Neural crest cell (in vitro differentiated cells): ENCODE measurements at regions not wholly inside any gene's neighbourhood (a gene's known extent, or its start where the extent isn't known, plus 50 kb on each side); places are given as distances from the start of the nearest gene placed in this dataset.
A peak's percentile ranks its signal among the peaks of the same experiment; 100 is the strongest.

Source experiments
- DNase-seq: peaks from one replicate; pipeline ENCODE4 v3.0.0; 2021; ENCODE audit warnings: low read depth, mixed read lengths, low spot score
- H3K27ac Mint-ChIP-seq: one replicate; pipeline ENCODE4 v1.8.0; 2021; ENCODE audit warnings: mild to moderate bottlenecking, mixed read lengths; ENCODE audit not compliant: unreplicated experiment
- H3K27me3 Mint-ChIP-seq: 2 replicates; pipeline ENCODE4 v1.8.0; 2021; ENCODE audit warnings: low read depth, mild to moderate bottlenecking, mixed read lengths
- H3K36me3 Mint-ChIP-seq: 2 replicates; pipeline ENCODE4 v1.8.0; 2021; ENCODE audit warnings: low read depth, mild to moderate bottlenecking, mixed read lengths
- H3K4me1 Mint-ChIP-seq: 2 replicates; pipeline ENCODE4 v1.8.0; 2021; ENCODE audit warnings: mixed read lengths
- H3K4me3 Mint-ChIP-seq: one replicate; pipeline ENCODE4 v1.8.0; 2021; ENCODE audit warnings: mild to moderate bottlenecking, mixed read lengths
- H3K9me3 Mint-ChIP-seq: 2 replicates; pipeline ENCODE4 v1.8.0; 2021; ENCODE audit warnings: mixed read lengths
- TF ChIP-seq, protein P1 (sequence below): fragments of 200-600 bp; sonication (generic); conservative IDR thresholded peaks from 2 replicates; pipeline ENCODE4 v1.5.0; 2021; ENCODE audit warnings: antibody characterized with exemption, mild to moderate bottlenecking

DNA sequence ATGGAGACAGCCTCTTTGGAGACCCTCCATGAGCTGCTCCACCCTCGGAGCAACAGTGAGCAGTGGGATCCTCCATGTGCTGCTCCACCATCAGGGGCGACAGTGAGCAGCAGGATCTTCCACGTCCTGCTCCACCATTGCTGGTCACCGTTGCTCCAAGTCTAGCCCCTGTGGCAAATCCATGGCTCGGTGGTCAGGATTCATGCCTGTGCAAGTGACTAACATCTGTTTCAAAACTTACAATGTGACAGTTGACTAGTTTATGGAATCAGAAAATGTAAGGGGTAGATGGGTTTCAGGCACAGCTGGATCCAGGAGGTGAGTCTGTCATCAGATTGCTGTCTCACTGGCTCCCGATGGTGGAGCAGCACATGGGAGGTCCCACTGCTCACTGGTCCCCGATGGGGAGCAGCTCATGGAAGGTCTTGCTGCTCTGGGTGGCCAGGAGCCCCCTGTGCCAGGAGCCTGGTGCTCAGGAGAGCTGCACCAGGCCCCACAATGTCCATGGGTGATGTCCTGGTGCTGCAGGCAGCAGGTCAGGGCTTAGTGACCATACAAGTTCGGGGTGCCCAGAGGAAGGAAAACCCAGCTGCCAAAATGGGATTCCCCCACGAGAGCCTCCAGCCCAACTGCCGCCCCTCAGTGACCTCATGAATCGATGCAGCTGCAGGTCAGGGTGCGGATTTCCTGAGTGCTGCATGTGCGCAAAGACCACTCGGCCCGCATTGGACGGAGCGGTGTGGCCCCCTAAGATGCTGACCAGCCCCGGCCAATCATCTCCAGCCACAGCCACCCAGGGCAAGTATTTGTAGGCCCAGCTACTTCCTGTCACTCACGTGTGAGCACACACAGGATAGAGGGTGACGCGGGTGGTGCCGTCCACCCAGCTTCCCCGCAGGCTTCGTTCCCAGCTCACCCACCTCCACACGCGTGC is 116.5 kb upstream of the OTOS start:
- TF ChIP-seq, protein P1, sequence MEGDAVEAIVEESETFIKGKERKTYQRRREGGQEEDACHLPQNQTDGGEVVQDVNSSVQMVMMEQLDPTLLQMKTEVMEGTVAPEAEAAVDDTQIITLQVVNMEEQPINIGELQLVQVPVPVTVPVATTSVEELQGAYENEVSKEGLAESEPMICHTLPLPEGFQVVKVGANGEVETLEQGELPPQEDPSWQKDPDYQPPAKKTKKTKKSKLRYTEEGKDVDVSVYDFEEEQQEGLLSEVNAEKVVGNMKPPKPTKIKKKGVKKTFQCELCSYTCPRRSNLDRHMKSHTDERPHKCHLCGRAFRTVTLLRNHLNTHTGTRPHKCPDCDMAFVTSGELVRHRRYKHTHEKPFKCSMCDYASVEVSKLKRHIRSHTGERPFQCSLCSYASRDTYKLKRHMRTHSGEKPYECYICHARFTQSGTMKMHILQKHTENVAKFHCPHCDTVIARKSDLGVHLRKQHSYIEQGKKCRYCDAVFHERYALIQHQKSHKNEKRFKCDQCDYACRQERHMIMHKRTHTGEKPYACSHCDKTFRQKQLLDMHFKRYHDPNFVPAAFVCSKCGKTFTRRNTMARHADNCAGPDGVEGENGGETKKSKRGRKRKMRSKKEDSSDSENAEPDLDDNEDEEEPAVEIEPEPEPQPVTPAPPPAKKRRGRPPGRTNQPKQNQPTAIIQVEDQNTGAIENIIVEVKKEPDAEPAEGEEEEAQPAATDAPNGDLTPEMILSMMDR: no peak
- H3K27me3 Mint-ChIP-seq: no peaks in the 10 kb centered on the region
- H3K9me3 Mint-ChIP-seq: peaks cover 11% of the 10 kb centered on the region
- DNase-seq: no peak
- H3K4me1 Mint-ChIP-seq: peaks cover 27% of the 10 kb centered on the region
- no peak overlapping the region for H3K27ac Mint-ChIP-seq
- H3K36me3 Mint-ChIP-seq: peaks cover 4% of the 10 kb centered on the region
- H3K4me3 Mint-ChIP-seq: no peak overlapping the region

DNA sequence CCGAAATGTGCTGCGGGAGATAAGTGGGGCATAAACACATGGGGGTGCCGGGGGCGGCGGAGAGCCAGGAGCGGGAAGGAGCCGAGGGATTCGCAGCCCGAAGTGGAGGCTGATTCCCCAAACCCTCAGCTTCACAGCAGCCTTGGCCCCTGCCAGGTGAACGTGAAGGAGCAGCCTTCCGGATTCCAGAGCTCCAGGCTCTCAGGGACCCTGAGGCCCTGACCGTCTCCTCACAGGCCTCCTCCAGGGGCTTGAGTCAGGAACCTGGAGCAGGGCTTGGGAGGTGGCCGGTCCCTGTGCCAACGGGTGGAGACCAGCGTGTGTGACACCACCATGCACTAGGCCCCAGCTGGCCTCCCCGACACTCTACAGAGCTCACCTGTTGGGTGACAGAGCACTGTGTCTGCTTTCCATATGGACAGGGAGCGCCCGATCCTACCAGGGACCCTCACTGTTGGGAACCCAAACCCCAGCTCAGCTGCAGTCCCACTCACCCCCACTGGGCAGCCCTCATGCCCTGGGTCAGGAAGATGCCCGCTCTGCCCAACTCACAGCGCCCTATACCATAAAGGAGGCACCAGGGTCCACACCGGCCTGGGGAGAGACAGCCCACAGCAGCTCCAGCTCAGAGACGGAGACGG is 117.6 kb upstream of the OTOS start:
- no peak overlapping the region for H3K27ac Mint-ChIP-seq

DNA sequence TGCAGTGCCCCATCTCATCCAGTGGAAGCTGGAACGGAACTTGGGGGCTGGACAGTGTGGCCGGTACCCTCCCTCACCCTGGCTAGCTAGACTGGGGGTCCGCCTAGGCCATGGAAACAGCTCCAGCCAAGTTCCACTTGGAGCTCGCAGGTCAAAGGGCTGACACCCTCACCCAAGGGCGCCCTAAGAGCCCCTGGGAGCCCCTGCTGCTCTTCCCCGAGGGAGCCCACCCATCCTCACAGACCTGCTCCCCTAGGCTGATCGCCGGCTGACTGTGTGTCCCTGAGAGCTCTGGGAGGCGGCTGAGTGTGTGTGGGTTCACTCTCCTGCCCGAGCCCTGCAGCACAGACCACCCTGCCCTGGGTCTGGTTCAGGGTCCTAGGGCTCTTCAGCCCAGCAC is 118.2 kb upstream of the OTOS start:
- H3K36me3 Mint-ChIP-seq: peaks cover 12% of the 10 kb centered on the region
- no peaks in the 10 kb centered on the region for H3K27me3 Mint-ChIP-seq
- no peak for DNase-seq
- TF ChIP-seq, protein P1: no peak
- H3K9me3 Mint-ChIP-seq: peaks cover 21% of the 10 kb centered on the region
- peaks cover 22% of the 10 kb centered on the region for H3K4me1 Mint-ChIP-seq
- no peak overlapping the region for H3K27ac Mint-ChIP-seq
- no peak overlapping the region for H3K4me3 Mint-ChIP-seq

More for the DNA sequence above, 117.6 kb upstream of the OTOS start:
- Mint-ChIP-seq H3K4me1 (peaks cover 27% of the 10 kb centered on the region), H3K27me3 (no peaks in the 10 kb centered on the region), H3K4me3 (no peak overlapping the region), H3K36me3 (peaks cover 8% of the 10 kb centered on the region), H3K9me3 (peaks cover 15% of the 10 kb centered on the region)
- TF ChIP-seq, protein P1: no peak
- DNase-seq: no peak

DNA sequence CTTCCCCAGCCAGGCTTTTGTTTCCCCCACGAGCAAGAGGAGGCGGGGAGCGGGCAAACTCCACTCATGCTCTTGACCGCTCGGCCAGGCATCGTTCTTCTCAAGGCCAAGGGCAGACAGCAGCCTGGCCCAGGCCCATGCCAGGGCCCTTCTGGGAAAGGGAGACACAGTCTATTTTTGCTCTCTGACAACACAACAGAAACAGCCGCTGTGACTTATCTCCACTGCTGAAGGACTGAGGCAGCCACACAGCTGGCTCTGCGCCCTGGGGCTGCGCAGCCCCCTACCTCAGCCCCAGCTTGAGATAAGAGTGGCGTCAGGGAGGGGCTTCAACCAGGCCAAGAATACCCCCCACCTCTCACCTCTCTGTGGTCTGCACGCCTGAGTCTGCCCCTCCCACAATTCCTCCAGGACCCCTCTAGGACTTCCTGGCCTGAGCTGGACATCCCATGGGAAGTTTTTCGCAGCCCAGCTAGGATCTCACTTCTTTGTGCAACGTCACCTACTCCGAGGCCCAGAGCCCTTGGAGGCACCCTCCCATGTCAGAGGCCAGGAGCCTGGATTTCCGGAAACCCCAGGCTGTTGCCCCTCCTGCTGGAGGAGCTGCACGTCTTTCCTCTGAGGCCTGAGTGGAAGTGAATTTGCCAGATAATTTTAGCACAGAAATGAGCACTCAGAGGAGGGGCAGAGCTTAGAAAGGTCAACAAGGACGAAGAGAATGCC is 118.9 kb upstream of the OTOS start:
- no peak for DNase-seq
- no peaks in the 10 kb centered on the region for H3K27me3 Mint-ChIP-seq
- H3K27ac Mint-ChIP-seq: no peak overlapping the region
- H3K36me3 Mint-ChIP-seq: peaks cover 15% of the 10 kb centered on the region
- peaks cover 22% of the 10 kb centered on the region for H3K4me1 Mint-ChIP-seq
- TF ChIP-seq, protein P1: no peak
- no peak overlapping the region for H3K4me3 Mint-ChIP-seq
- H3K9me3 Mint-ChIP-seq: peaks cover 24% of the 10 kb centered on the region

DNA sequence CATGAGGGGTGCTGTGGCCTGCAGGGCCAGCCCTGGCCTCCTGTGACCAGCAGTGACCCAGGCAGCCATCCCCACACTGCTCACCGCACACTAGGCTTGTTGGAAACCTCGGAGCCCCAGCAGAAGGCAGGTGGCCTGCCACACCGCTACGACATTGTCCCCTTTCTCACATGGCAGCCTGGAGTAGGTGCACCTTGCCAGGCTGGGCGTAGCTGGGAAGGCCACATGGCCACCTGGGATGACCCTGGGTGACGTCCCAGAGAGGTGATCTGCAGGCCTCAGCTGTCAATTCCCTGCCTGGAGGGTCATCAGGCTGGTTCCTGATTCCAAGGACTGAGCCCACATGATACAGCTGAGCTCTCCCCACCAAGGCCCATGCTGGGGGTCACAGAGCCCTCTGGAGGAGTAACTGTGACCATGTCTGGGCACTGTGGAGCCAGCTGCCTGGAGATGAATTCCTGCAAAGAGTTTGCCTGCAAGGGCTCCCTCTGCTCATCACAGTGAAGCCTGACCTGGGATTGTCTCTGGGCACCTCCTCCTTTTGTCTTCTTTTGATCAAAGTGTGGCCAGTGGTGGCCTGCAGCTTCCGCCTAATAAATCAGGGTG is 119.6 kb upstream of the OTOS start:
- peaks cover 22% of the 10 kb centered on the region for H3K4me1 Mint-ChIP-seq
- H3K4me3 Mint-ChIP-seq: no peak overlapping the region
- no peak for DNase-seq
- TF ChIP-seq, protein P1: no peak
- H3K36me3 Mint-ChIP-seq: peaks cover 15% of the 10 kb centered on the region
- peaks cover 24% of the 10 kb centered on the region for H3K9me3 Mint-ChIP-seq
- H3K27me3 Mint-ChIP-seq: no peaks in the 10 kb centered on the region
- H3K27ac Mint-ChIP-seq: peak overlapping the region; percentile 57
